Esophagus squamous epithelium (tissue), 5 donors: ENCODE measurements at regions not wholly inside any gene's neighbourhood (a gene's known extent, or its start where the extent isn't known, plus 50 kb on each side); places are given as distances from the start of the nearest gene placed in this dataset.
"Not testable (repeated sequence)": the region's sequence is repeated elsewhere in the genome, so short reads cannot be mapped to it uniquely, and the experiment has no call there.

Source experiments
- DNase-seq: peaks from one replicate; lab custom pipeline; 2025; lab: John Stamatoyannopoulos, UW
- H3K27ac ChIP-seq, 4 donors: fragments of 200-600 bp; sonication (generic); one replicate each; pipeline ENCODE4 v1.5.1; 2016 to 2019; ENCODE audit warnings: mild to moderate bottlenecking in 1 of 4
- H3K27me3 ChIP-seq, 4 donors: fragments of 200-600 bp; sonication (generic); 1 replicate in 3 of 4; 2 replicates in 1 of 4; pipeline versions ENCODE4 v1.5.1 to v1.6.0; 2017 to 2021; ENCODE audit warnings: antibody characterized with exemption in 1 of 4
- H3K36me3 ChIP-seq, 3 donors: fragments of 200-600 bp; sonication (generic); one replicate each; pipeline ENCODE4 v1.5.1; 2016 to 2019
- H3K4me1 ChIP-seq, 3 donors: fragments of 200-600 bp; sonication (generic); one replicate each; pipeline ENCODE4 v1.5.1; 2017 to 2019
- H3K4me3 ChIP-seq, 4 donors: fragments of 200-600 bp; sonication (generic); 1 replicate in 3 of 4; 2 replicates in 1 of 4; pipeline ENCODE4 v1.5.1; 2016 to 2019; ENCODE audit warnings: mild to moderate bottlenecking in 2 of 4, moderate library complexity in 1 of 4
- H3K9me3 ChIP-seq, 3 donors: fragments of 200-600 bp; sonication (generic); one replicate each; pipeline ENCODE4 v1.5.1; 2016 to 2019
- CTCF ChIP-seq, 6 experiments: fragments of 450-650 bp in 4 of 6; fragments of 200-600 bp in 2 of 6; sonication (generic) in 2 of 6; IDR thresholded peaks; one replicate each; pipeline ENCODE4 v1.5.1; 2016 to 2019; ENCODE audit warnings: antibody characterized with exemption in 6 of 6, mild to moderate bottlenecking in 4 of 6, moderate library complexity in 4 of 6
- POLR2A ChIP-seq, 4 donors: fragments of 450-650 bp; IDR thresholded peaks; one replicate each; pipeline ENCODE4 v1.6.1; 2017; ENCODE audit warnings: antibody characterized with exemption in 4 of 4, mild to moderate bottlenecking in 4 of 4, moderate library complexity in 3 of 4
- WGBS, 2 donors: methylation state at CpG; one replicate each; pipeline ENCODE4 v1.1.5; 2018; 5-methylcytosine and 5-hydroxymethylcytosine counted together
- intact Hi-C: fragments of 100-400 bp; cut with DNase I; formaldehyde crosslinking; loops from one replicate; pipeline ENCODE4 v1.15.0; 2022
- donor health status: DM: yes; HTN: yes; CAD: no.

GRCh38 chr13:19083340-19083739, 98.3 kb downstream of the TUBA3C start:
- 54 to 63% methylated on average over 3 of the region's 3 CpGs for WGBS, 2 donors
- H3K4me1 ChIP-seq: no peaks in the 10 kb centered on the region
- peaks cover 0 to 37% (median 0%) of the 10 kb centered on the region in 3 donors for H3K9me3 ChIP-seq
- DNase-seq: no peak
- intact Hi-C loops: no loop called here
- H3K4me3 ChIP-seq: no peak overlapping the region
- no peaks in the 10 kb centered on the region for H3K36me3 ChIP-seq
- no peaks in the 10 kb centered on the region for H3K27me3 ChIP-seq
- TF ChIP-seq POLR2A (IDR thresholded peaks at IDR 0.05): no peak
- H3K27ac ChIP-seq: no peak overlapping the region

- H3K27me3 ChIP-seq: no peaks in the 10 kb centered on the region
- H3K9me3 ChIP-seq: peaks cover 0 to 21% (median 0%) of the 10 kb centered on the region in 3 donors
- WGBS, 2 donors: 63 to 67% methylated on average over 4 to 7 of the region's 7 CpGs
- TF ChIP-seq CTCF (IDR thresholded peaks at IDR 0.05) (no peak), POLR2A (IDR thresholded peaks at IDR 0.05) (no peak)
- H3K36me3 ChIP-seq: no peaks in the 10 kb centered on the region
- no peak overlapping the region for H3K27ac ChIP-seq
- H3K4me1 ChIP-seq: no peaks in the 10 kb centered on the region
- DNase-seq: no peak
- intact Hi-C loops: no loop called here
- no peak overlapping the region for H3K4me3 ChIP-seq
Observed at GRCh38 chr13:19075418-19075817, 106.2 kb downstream of the TUBA3C start.

GRCh38 chr13:19074519-19074918, 107.1 kb downstream of the TUBA3C start:
- Histone ChIP-seq H3K4me1 (no peaks in the 10 kb centered on the region), H3K36me3 (no peaks in the 10 kb centered on the region), H3K9me3 (peaks cover 0 to 26% (median 0%) of the 10 kb centered on the region in 3 donors), H3K4me3 (no peak overlapping the region), H3K27me3 (no peaks in the 10 kb centered on the region), H3K27ac (no peak overlapping the region)
- intact Hi-C loops: no loop called here
- no peak for DNase-seq
- TF ChIP-seq CTCF (IDR thresholded peaks at IDR 0.05): no peak
- no peak for TF ChIP-seq POLR2A (IDR thresholded peaks at IDR 0.05)
- WGBS, 2 donors: 75 to 83% methylated on average over 8 of the region's 8 CpGs

GRCh38 chr13:19074106-19074505, 107.5 kb downstream of the TUBA3C start:
- H3K27me3 ChIP-seq, intact Hi-C loops, H3K27ac ChIP-seq, H3K36me3 ChIP-seq, H3K4me1 ChIP-seq, H3K4me3 ChIP-seq, DNase-seq: not testable (repeated sequence)
- WGBS, 2 donors: 49 to 68% methylated on average over 3 to 4 of the region's 6 CpGs
- H3K9me3 ChIP-seq: peaks cover 0 to 26% (median 0%) of the 10 kb centered on the region in 3 donors

GRCh38 chr13:19072956-19073706, 108.5 kb downstream of the TUBA3C start:
- intact Hi-C loops, DNase-seq: not testable (repeated sequence)
- H3K9me3 ChIP-seq: peaks cover 0 to 20% (median 4%) of the 10 kb centered on the region in 3 donors

GRCh38 chr13:19072543-19072942, 109.1 kb downstream of the TUBA3C start:
- Histone ChIP-seq H3K36me3 (no peaks in the 10 kb centered on the region), H3K27me3 (no peaks in the 10 kb centered on the region), H3K4me1 (no peaks in the 10 kb centered on the region), H3K4me3 (no peak overlapping the region), H3K9me3 (peaks cover 0 to 14% (median 4%) of the 10 kb centered on the region in 3 donors), H3K27ac (no peak overlapping the region)
- TF ChIP-seq POLR2A (IDR thresholded peaks at IDR 0.05) (no peak), CTCF (IDR thresholded peaks at IDR 0.05) (no peak)
- 65 to 83% methylated on average over 3 to 4 of the region's 4 CpGs for WGBS, 2 donors
- DNase-seq: no peak
- intact Hi-C loops: no loop called here

More at GRCh38 chr13:19072956-19073706, 108.5 kb downstream of the TUBA3C start:
- not testable (repeated sequence) for H3K27me3 ChIP-seq, H3K36me3 ChIP-seq, H3K4me3 ChIP-seq, H3K27ac ChIP-seq, H3K4me1 ChIP-seq
- 66 to 80% methylated on average over 10 to 11 of the region's 11 CpGs for WGBS, 2 donors
